Progenitor cell of endocrine pancreas (in vitro differentiated cells): ENCODE measurements at regions not wholly inside any gene's neighbourhood (a gene's known extent, or its start where the extent isn't known, plus 50 kb on each side); places are given as distances from the start of the nearest gene placed in this dataset.

ENCODE experiments used
- DNase-seq: peaks from one replicate; pipeline ENCODE4 v3.0.0; 2021; ENCODE audit warnings: low spot score; ENCODE audit not compliant: unreplicated experiment
- H3K27ac Mint-ChIP-seq: 2 replicates; pipeline ENCODE4 v1.8.0; 2021; ENCODE audit warnings: mild to moderate bottlenecking, moderate library complexity, mixed read lengths
- H3K27me3 Mint-ChIP-seq: 2 replicates; pipeline ENCODE4 v1.8.0; 2021; ENCODE audit warnings: mixed read lengths
- H3K36me3 Mint-ChIP-seq: 2 replicates; pipeline ENCODE4 v1.8.0; 2022; ENCODE audit warnings: mixed read lengths; ENCODE audit not compliant: insufficient read depth
- H3K4me1 Mint-ChIP-seq: 2 replicates; pipeline ENCODE4 v1.8.0; 2021; ENCODE audit warnings: low read depth, mixed read lengths
- H3K4me3 Mint-ChIP-seq: 2 replicates; pipeline ENCODE4 v1.8.0; 2021; ENCODE audit warnings: low read depth, mild to moderate bottlenecking, moderate library complexity, mixed read lengths
- H3K9me3 Mint-ChIP-seq: 2 replicates; pipeline ENCODE4 v1.8.0; 2021; ENCODE audit warnings: low read depth, mixed read lengths
- TF ChIP-seq, protein P1 (sequence below): fragments of 200-600 bp; sonication (generic); IDR thresholded peaks from one replicate; pipeline ENCODE4 v1.5.0; 2021; ENCODE audit warnings: antibody characterized with exemption, mild to moderate bottlenecking; ENCODE audit not compliant: unreplicated experiment

GRCh38 chr2:5991305-5991968, 299.3 kb downstream of the SOX11 start:
- no peak overlapping the region for H3K4me3 Mint-ChIP-seq
- H3K4me1 Mint-ChIP-seq: peaks cover 11% of the 10 kb centered on the region
- TF ChIP-seq, protein P1, sequence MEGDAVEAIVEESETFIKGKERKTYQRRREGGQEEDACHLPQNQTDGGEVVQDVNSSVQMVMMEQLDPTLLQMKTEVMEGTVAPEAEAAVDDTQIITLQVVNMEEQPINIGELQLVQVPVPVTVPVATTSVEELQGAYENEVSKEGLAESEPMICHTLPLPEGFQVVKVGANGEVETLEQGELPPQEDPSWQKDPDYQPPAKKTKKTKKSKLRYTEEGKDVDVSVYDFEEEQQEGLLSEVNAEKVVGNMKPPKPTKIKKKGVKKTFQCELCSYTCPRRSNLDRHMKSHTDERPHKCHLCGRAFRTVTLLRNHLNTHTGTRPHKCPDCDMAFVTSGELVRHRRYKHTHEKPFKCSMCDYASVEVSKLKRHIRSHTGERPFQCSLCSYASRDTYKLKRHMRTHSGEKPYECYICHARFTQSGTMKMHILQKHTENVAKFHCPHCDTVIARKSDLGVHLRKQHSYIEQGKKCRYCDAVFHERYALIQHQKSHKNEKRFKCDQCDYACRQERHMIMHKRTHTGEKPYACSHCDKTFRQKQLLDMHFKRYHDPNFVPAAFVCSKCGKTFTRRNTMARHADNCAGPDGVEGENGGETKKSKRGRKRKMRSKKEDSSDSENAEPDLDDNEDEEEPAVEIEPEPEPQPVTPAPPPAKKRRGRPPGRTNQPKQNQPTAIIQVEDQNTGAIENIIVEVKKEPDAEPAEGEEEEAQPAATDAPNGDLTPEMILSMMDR: no peak
- no peaks in the 10 kb centered on the region for H3K9me3 Mint-ChIP-seq
- H3K36me3 Mint-ChIP-seq: no peaks in the 10 kb centered on the region
- H3K27ac Mint-ChIP-seq: no peak overlapping the region
- DNase-seq: no peak
- peaks cover 14% of the 10 kb centered on the region for H3K27me3 Mint-ChIP-seq

GRCh38 chr2:5995832-5996231, 303.6 kb downstream of the SOX11 start:
- Mint-ChIP-seq H3K27ac (no peak overlapping the region), H3K36me3 (no peaks in the 10 kb centered on the region), H3K4me3 (no peak overlapping the region), H3K9me3 (no peaks in the 10 kb centered on the region), H3K27me3 (peaks cover 7% of the 10 kb centered on the region), H3K4me1 (peaks cover 8% of the 10 kb centered on the region)
- TF ChIP-seq, protein P1: no peak
- DNase-seq: no peak

DNA sequence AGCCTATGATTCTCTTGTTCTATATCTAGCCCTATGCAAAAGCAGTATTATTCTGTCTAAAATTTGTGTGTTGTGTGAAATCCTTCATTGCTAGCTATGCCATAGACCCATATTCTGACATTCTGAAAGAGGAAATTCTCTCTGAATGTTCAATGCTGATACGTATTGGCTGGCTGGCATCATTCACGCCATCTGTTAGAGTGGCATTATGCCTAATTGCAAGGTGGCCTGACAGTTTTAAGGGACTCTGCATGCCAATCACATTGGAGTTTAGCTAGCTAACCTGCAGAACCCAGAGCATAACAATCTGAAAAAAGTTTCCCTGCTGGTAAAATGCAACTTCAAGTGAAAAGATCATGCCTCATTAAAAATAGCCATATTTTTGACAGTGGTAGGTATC, 316.0 kb downstream of the SOX11 start:
- Mint-ChIP-seq H3K36me3 (no peaks in the 10 kb centered on the region), H3K27ac (no peak overlapping the region), H3K4me3 (no peak overlapping the region), H3K4me1 (no peaks in the 10 kb centered on the region), H3K27me3 (peaks cover 3% of the 10 kb centered on the region), H3K9me3 (peaks cover 4% of the 10 kb centered on the region)
- DNase-seq: no peak
- TF ChIP-seq, protein P1: no peak

DNA sequence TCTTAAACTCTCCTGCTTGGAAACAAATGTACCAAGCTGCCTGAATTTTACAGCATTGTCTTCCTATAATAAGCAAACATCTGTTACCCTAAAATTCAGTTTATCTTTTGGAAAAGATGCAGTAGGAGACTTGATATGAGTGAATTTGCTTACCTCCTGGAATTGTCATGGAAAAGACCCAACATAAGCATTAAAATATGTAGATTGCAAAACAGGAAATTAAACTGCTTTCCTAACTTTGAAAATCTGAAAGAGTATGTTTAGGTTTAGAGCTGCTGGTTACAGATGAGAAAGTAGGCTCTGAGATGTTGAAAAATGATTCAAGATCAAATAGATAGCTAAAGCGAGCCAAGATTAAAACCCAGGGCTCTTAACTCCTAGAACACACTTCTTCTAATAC, 316.5 kb downstream of the SOX11 start:
- no peaks in the 10 kb centered on the region for H3K36me3 Mint-ChIP-seq
- no peaks in the 10 kb centered on the region for H3K4me1 Mint-ChIP-seq
- DNase-seq: no peak
- no peak overlapping the region for H3K27ac Mint-ChIP-seq
- H3K27me3 Mint-ChIP-seq: peaks cover 3% of the 10 kb centered on the region
- TF ChIP-seq, protein P1: no peak
- H3K4me3 Mint-ChIP-seq: no peak overlapping the region
- H3K9me3 Mint-ChIP-seq: peaks cover 4% of the 10 kb centered on the region

- H3K27ac Mint-ChIP-seq: no peak overlapping the region
- TF ChIP-seq, protein P1: no peak
- no peaks in the 10 kb centered on the region for H3K4me1 Mint-ChIP-seq
- H3K9me3 Mint-ChIP-seq: peaks cover 4% of the 10 kb centered on the region
- H3K4me3 Mint-ChIP-seq: no peak overlapping the region
- no peaks in the 10 kb centered on the region for H3K36me3 Mint-ChIP-seq
- H3K27me3 Mint-ChIP-seq: no peaks in the 10 kb centered on the region
- DNase-seq: no peak
Measured at GRCh38 chr2:6010163-6010562, 318.0 kb downstream of the SOX11 start.
